Inferior parietal cortex (tissue), 1 donor: ENCODE measurements at regions not wholly inside any gene's neighbourhood (a gene's known extent, or its start where the extent isn't known, plus 50 kb on each side); places are given as distances from the start of the nearest gene placed in this dataset.

Experiments
- DNase-seq: peaks from one replicate; pipeline ENCODE4 v3.0.0-alpha.2; 2016; ENCODE audit errors: extremely low spot score

- DNase-seq = no peak
Measured at GRCh38 chr6:147071776-147072175, 132.4 kb upstream of the STXBP5 start.

- no peak for DNase-seq
Measured at GRCh38 chr6:147075381-147075780, 128.8 kb upstream of the STXBP5 start.

- no peak for DNase-seq
Measured at GRCh38 chr6:147077251-147077650, 127.0 kb upstream of the STXBP5 start.

GRCh38 chr6:147078106-147078505 lies 126.1 kb upstream of the STXBP5 start:
- no peak for DNase-seq

GRCh38 chr6:147078602-147079001 lies 125.6 kb upstream of the STXBP5 start:
- DNase-seq = no peak

- DNase-seq = no peak
Measured at GRCh38 chr6:147080225-147080624, 124.0 kb upstream of the STXBP5 start.

GRCh38 chr6:147081076-147081609 lies 123.1 kb upstream of the STXBP5 start:
- no peak for DNase-seq

GRCh38 chr6:147087641-147088040 lies 116.6 kb upstream of the STXBP5 start:
- DNase-seq = no peak

- no peak for DNase-seq
Measured at GRCh38 chr6:147088861-147089260, 115.4 kb upstream of the STXBP5 start.

GRCh38 chr6:147095316-147095715 lies 108.9 kb upstream of the STXBP5 start:
- DNase-seq = no peak

- DNase-seq = no peak
Measured at GRCh38 chr6:147099974-147100373, 104.2 kb upstream of the STXBP5 start.

- DNase-seq = no peak
Measured at GRCh38 chr6:147103007-147103406, 101.2 kb upstream of the STXBP5 start.

GRCh38 chr6:147103694-147104093 lies 100.5 kb upstream of the STXBP5 start:
- DNase-seq = no peak

- no peak for DNase-seq
Measured at GRCh38 chr6:147105786-147106185, 98.4 kb upstream of the STXBP5 start.

GRCh38 chr6:147106759-147107401 lies 97.3 kb upstream of the STXBP5 start:
- DNase-seq = no peak

GRCh38 chr6:147108259-147108910 lies 95.8 kb upstream of the STXBP5 start:
- no peak for DNase-seq

GRCh38 chr6:147109707-147110106 lies 94.5 kb upstream of the STXBP5 start:
- DNase-seq = no peak

- no peak for DNase-seq
Measured at GRCh38 chr6:147116056-147116455, 88.2 kb upstream of the STXBP5 start.

- DNase-seq = no peak
Measured at GRCh38 chr6:147117011-147117410, 87.2 kb upstream of the STXBP5 start.

- no peak for DNase-seq
Measured at GRCh38 chr6:147117580-147117979, 86.6 kb upstream of the STXBP5 start.

- DNase-seq = no peak
Measured at GRCh38 chr6:147119310-147119709, 84.9 kb upstream of the STXBP5 start.

- DNase-seq = no peak
Measured at GRCh38 chr6:147122823-147123222, 81.4 kb upstream of the STXBP5 start.

GRCh38 chr6:147126618-147127022 lies 77.6 kb upstream of the STXBP5 start:
- no peak for DNase-seq
